Peyer's patch (tissue), 4 donors: ENCODE measurements at regions not wholly inside any gene's neighbourhood (a gene's known extent, or its start where the extent isn't known, plus 50 kb on each side); places are given as distances from the start of the nearest gene placed in this dataset.

Source experiments
- CTCF ChIP-seq, 6 experiments: fragments of 450-650 bp in 4 of 6; fragments of 200-600 bp in 2 of 6; sonication (generic) in 1 of 6; IDR thresholded peaks; one replicate each; pipeline ENCODE4 v1.5.1; 2017 to 2019; ENCODE audit warnings: antibody characterized with exemption in 6 of 6, mild to moderate bottlenecking in 3 of 6, moderate library complexity in 1 of 6
- POLR2A ChIP-seq, 2 donors: fragments of 450-650 bp; IDR thresholded peaks; one replicate each; pipeline ENCODE4 v1.5.1; 2017; ENCODE audit warnings: antibody characterized with exemption in 2 of 2, mild to moderate bottlenecking in 2 of 2, moderate library complexity in 2 of 2

- TF ChIP-seq CTCF (IDR thresholded peaks at IDR 0.05): no peak
- no peak for TF ChIP-seq POLR2A (IDR thresholded peaks at IDR 0.05)
Measured at GRCh38 chr12:75959506-75959905, 72.1 kb downstream of the PHLDA1 start.
